GM19035 (cell line): ENCODE measurements at regions not wholly inside any gene's neighbourhood (a gene's known extent, or its start where the extent isn't known, plus 50 kb on each side); places are given as distances from the start of the nearest gene placed in this dataset.

ENCODE experiments used
- ATAC-seq: cut with Tn5 transposase; IDR thresholded peaks from one replicate; pipeline ENCODE4 v1.9.1; 2021; ENCODE audit not compliant: unreplicated experiment

DNA sequence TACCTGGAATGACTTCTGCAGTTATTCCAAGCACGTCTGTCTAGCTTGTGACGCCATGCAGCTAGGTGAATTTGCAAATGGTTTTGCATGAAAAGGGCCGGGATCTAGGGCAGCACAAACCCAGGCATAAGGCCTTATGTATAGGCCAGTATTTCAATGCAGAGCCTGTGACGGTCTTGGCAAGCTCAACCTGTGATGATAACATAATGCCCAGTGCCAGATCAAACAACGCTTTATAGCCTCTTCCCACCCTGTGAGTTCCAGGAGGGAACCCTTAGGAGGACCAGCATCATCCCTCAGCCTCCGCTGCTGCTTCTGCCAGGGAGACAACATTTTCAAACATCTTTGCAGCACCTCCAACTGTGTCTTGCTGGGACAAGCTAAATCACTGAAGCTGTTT lies 390.7 kb downstream of the INHBA start:
- ATAC-seq, result no peak

DNA sequence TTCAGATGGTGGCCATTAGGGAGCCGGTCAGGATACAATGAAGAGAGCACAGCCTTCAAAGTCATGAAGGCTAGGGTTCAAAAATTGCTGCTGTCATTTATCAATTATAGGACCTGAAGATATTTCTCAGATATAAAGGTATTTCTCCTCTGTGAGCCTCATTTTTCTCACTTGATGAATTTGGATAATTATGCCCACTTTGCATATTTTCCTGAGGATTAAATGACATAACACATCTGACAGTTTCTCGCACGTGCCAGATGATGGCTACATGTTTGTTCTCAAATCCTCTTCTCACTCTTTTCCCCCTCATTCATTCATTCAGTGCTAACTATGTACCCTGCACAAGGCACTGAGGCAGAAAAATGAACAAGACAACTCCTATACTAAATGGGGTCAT lies 391.6 kb downstream of the INHBA start:
- no peak for ATAC-seq

DNA sequence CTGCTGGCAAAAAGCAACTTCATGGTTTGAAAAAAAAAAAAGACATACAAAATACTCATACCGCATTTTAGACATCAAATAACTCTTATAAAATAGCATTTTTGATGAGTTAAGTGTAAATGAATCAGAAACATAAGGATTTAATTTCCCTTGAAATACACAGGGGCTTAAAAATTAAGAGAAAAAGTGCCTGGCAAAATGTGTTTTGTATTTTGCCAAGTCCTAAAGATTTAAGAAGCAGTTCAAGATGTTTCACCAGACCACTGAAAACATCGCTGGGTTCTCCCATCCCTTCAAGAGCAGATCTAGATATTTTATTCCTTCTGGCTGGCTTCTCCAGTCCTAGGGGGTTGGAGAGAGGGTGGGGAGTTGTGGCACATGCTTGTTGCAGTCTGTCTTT lies 396.4 kb downstream of the INHBA start:
- ATAC-seq, result no peak

DNA sequence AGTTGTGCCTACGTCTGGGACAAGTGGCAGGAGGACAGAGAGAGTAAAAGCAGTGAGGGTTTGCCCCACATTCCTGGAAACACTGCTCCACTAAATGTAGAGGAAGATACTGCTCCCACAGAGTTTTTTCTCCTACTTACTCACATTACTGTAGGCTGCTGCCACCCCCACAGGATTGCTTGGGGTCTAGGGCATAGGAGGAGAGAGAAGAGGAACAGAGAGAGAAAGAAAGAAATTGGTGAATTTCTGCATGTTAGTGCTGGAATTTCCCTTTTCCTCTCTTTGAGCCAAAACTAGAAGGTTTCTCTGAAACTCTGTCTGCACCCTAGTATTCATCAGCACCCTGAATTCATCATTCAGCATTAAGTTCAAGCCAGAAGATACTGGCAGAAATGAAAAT lies 397.9 kb downstream of the INHBA start:
- no peak for ATAC-seq

DNA sequence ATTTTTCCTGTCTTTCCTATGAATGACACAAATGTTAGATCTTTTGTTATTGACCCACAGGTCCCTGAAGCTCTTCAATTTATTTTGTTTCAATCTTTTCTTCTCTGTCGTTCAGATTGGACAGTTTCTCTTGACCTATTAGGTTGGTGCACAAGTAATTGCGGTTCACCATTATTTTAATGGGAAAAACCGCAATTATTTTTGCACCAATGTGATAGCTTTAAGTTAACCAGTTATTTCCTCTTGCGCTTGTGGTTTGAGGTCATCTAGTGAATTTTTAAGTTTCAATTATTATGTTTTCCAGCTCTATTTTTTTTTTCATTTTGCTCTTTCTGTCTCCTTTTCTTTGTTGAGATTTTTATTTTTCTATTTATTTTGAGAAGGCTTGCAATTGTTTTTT lies 399.2 kb downstream of the INHBA start:
- ATAC-seq, result no peak

DNA sequence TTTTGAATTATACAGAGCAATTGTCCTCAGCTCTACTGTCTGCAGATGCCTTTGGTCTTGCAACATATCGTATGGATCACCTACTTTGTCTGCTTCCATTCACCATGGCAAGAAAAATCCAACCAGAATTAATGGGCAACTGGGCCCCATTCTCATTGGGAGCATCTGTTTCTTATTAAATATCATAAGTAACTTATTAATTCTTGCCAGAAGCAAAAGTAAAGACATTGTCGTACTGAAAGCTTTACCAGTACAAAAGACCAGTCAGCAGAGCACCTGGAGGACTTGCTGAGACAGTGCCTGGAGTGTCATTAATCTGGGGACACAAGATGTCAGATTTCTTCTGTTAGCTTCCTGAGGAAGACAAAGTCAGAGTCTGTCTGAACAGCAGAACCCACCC lies 404.5 kb downstream of the INHBA start:
- no peak for ATAC-seq

DNA sequence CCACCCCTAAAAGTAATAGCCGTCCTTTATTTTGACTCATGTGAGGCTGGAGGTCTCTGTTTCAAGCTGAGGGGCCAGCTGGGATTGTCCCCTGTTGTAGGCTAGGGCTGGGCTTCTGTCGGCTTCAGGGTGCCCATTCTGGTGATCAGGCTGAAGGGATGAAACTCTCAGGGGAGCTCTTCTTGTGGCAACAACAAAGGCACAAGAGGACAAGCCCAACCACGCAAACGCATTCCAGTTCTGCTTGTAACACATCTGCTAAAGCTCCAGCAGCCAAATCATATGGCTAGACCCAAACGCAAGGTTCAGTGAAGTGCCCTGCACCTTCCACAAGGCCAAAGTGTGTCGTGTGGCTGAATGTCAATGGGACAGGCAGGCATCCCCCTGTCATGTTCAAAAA lies 405.7 kb downstream of the INHBA start:
- no peak for ATAC-seq

DNA sequence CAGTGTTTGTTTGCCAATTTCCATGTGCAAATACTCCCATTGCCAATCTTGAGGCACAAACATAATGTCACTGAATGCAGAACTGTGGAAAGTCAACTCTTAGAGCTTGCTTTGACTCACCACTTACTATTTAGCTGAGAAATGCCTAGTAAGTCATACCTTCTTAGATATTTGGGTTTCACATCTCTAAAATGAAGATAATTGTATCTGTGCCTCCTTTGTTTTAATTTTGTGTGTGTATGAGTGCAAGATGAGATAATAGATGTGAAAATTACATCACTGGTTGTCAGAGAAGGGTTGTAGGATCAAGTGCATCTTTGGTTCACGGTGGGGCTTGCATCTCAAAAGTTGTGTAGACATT lies 407.5 kb downstream of the INHBA start:
- ATAC-seq, result no peak

DNA sequence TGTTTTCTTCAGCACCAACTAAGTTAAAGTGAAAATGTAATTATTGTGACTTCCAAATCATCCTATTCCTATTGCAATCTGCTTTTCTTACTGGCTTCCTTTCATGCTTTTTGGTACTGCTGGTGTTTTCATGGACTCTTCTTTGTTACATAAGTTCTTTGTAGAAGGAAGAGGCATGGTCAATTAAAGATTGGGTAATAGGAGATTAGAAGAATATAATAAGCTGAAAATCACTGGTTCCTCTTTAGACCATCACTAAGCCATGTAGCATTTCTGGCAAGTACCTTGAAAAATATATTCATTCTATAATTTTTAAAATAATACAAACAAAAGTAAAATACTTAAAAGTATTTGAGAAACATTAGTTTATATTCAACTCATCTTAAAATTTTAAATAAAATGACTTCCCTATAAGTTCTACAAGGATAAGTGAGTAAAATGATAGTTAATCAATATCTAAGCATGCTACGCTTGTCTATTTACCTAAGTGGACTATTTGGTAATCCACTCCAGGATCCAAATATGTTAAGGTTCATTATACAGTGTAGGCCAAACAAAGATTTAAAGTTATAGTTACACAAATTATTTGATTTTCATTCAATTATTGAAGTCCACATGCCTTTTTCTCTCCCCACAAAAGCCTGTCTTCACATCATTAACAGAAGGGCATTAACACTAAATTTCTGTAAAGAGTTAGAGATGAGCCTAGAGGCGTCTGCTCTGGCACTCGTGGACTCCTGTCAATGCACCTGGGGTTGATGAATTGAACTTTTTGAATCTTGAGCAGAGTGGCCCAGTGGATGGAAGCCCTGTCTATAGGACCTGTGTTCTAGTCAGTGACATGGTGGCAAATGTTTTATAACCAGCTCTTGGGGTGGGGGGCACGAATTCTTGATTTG lies 408.1 kb downstream of the INHBA start:
- ATAC-seq, result no peak

DNA sequence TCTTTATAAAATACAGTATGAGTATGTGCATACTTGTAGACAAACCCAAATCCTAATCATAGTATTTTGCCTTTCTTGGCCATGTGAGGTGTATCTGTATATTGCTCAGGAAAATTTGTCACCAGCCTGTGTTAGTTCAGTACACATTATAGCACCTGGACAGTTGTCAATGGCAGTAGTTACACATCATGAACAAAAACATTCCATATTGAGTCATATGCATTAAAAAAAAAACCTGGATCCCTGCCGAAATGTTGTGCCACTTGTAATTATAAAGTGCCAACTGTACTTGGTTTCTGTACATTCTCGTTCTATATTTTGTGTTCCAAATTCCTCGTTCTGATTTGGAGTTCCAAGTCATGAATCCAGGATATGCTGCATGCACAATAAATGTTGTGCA lies 410.4 kb downstream of the INHBA start:
- no peak for ATAC-seq

DNA sequence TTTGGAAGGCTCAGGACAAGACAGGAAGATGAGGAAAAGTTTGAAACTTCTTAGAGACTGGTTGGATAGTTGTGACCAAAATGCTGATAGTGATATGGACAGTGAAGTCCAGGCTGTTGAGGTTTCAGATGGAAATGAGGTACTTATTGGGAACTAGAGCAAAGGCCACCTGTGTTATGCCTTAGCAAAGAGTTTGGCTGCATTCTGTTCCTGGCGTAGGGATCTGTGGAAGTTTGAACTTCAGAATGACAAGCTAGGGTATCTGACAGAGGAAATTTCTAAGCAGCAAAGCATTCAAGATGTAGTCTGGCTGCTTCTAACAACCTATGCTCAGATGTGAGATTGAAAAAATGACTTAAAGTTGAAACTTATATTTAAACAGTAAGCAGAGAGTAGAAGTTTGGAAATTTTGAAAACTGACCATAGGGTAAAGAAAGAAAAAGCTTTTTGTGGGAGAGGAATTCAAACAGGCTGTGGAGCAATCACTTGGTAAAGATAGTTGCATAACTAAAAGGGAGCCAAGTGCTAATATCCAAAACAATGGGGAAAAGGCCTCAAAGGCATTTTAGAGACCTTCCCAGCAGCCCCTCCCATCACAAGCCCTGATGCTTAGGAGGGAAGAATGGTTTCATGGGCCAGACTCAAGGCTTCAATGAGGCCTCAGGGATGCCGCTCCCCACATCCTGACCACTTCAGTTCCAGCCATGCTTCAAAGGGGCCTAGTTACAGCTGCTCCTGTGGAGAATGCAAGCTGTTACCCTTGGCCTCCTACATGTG lies 415.1 kb downstream of the INHBA start:
- no peak for ATAC-seq

DNA sequence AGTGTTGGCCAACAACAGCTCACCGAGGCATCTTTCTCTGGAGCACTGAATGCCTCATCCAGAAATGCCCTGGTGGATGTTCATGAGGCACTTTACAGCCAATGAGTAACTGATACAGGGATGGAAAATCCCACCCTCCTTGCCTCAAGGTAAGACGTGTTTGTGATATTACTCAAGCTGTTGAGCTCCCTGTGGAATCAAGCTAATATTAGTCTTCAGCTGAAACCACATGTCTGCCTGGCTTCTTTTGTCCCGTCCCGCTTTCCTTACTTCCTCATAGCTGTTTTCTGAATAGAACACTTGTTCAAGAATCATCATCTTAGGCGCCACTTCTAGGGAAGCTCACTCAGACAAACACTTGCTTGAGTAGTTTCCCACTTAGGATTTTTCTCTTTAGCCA lies 422.4 kb downstream of the INHBA start:
- ATAC-seq, result no peak

DNA sequence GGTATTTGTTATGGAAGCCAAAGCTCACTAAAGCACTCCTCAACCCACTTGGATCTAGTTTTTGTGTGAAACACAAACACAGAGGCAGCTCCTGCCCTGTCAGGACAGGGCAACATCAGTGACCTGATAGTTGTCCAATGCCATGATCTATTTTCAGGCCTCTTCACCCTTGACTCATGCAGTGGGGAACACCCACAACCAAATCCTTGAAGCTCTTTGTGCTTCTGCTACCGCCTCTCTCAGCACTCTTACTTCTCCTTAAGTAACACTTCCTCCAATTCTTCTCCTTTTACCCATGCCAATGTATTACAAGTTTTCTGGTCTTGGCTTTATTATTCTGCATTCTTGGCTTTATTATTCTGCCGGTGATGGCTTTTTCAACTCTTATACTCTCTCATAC lies 425.3 kb downstream of the INHBA start:
- ATAC-seq, result no peak

DNA sequence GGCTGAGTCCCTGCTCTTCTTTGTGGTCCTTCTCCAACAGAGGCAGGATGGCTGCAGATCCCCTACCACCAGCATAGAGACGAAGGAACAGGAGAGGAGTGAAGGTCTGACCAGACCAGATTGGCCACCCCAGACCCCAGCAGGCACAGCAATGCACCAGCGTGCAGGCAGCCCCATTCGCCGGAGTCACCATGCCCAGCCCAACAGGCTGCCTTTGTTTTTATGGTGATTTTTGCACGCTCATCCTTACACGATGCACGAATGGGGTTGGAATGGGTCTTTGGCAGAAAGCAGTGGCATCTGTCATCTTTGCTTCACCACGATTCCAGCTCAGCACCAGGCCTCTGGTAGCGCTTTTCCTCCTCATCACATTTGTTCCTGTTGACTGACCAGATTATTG lies 427.6 kb downstream of the INHBA start:
- ATAC-seq, result no peak

DNA sequence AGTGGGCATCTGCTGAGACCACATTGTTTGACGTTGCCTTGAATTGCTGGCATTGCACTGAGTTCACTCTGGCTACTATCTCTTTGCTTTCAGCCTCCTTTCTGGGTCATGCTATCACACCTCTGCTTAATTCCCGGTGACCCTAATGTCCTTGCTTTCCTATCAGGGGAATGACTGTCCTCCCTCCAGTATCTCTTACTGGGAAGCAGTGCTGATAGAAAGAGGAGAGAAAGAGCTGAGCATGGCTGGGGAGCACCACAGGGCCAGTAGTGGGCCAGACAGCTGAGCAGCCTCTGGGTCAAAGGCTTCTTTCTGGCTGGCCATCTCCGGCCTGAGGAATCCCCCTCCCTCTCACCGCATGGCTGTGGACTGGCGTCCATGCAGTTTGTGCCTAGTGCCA lies 428.7 kb downstream of the INHBA start:
- no peak for ATAC-seq

DNA sequence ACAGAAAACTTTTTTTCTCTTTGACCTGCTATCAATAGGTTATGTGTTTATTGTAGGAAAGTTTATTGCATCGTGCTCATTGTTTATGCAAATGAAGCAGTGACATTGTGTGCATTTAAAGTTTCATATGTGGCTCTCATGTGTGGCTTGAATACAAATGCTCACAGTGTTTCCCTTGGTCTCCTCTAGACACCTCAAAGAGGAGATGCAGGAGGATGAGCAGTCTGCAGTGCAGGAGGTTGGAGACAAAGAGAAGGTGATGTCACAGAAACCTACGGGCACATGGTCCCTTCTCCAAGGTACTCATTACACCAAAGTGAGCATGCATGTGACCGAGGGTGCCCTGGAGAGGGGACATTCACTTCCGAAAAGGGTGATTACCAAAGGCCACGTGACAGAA lies 430.2 kb downstream of the INHBA start:
- ATAC-seq, result no peak

DNA sequence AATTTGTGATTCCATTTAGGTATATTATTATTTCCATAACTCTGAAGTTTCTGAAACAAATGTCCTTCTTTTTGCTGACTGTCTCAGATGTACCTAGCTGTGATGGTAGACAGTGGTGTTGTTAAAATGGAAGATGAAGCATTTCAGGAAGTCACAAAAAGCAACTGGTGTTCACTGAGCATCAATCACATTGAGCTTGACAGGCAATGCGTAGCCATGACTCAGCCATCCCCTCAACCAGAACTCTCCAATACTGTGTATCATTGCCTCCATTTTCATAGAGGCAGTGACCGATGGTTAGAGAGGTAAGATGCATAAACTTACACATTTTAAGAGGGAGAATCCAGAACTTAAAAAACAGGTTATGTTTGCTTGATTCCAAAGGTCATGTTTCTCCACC lies 434.0 kb downstream of the INHBA start:
- no peak for ATAC-seq

DNA sequence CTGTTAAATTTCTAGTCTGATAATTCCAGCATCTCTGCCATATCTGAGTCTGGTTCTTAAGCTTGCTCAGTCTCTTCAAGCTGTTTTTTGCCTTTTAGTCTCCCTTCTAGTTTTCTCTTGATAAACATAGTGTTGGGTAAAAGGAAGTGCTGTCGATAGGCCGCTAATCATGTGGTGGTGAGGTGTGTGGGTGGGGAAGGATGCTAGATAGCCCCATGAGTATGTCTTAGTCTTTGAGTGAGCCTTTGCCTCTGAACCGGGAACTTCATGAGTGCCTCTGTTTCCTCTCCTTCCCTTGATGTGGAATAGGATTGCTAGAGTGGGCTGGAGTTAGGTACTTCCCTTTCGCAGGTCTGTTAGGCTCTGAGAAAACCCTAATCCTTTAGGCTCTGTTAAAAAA lies 441.8 kb downstream of the INHBA start:
- ATAC-seq, result no peak

DNA sequence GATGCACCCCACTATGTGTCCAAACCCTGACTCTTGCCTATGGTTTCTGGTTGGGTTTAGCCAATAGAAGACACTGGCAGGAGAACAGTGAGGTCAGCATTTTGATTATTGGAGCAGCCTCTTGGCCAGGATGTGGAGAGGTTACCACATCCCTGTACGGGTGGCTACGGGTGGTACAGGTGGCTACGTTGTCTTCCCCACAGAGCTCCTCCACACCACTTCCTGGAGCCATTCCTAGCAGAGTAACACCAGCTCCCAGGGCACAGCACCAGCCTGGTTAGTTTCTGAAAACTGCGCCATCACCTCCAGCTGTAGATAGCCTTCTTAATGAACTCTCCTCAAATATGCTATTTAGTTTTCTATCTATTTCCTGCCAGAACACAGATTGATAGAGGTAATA lies 445.2 kb downstream of the INHBA start:
- ATAC-seq, result no peak

DNA sequence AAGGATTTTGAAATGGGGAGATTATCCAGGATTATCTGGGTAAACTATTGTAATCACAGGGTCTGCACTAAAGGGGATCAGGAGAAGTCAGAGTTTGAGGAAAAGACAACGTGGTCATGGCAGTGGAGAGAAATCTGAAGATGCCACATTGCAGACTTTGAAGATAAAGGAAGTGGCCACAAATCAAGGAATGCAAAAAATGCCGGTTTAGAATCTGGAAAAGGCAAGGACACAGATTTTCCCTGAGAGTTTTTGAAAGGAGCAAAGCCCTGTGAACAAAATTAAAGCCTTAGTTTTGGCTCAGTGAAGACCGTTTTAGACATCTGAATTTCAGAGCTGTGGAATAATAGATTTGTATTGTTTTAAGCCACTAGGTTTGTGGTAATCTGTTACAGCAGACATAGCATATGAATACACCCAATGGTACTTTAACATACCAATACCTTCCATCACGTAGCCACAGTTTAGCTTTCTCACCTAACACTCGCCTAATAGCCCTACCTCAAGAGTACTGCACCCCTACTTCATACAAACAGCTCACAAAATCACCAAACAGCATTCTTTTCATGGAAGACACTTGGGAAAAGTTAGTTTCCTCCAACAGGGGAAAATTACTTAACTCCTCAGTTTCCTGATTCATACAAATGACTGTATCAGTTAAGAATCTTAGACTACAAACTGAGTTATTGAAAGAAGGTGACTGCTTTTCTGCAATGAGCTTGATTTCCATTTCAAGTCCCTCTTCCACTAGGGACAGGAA lies 446.5 kb downstream of the INHBA start:
- no peak for ATAC-seq

DNA sequence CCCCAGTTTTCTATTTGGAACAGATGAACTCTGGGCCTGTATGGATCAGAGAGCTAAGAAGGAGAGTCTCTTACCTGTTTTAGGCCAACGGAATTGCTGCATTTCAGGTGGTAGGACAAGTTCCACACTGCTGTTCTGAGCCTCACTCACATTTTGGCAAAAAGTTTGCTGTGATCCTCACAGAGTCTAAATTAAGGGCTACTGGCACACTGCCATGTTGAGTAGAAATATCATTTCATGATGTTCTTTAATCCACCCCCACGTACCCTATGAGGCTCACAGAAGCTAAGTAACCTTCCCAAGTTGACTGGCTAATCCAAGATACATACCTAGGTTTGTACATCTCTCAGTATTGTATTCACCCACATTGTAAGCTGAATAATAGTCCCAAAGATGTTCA lies 447.2 kb downstream of the INHBA start:
- no peak for ATAC-seq

DNA sequence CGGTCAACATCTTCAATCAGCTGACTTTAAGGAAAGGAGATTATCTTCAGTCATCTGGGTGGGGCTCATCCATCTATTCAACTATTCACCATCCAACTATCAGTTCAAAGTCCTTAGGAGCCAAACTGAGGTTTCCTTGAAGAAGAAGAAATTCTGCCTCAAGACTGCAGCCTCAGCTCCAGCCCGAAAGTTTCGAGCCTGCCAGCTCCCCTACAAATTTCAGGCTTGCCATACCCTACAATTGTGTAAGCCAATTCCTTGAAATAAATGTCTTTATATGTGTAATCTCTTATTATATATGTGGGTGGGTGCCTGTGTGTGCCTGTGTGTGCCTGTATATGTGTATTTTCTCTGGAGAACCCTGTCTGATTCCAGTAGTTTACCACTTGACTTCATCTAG lies 447.8 kb downstream of the INHBA start:
- ATAC-seq, result no peak
